GM21360 (cell line): ENCODE measurements at regions not wholly inside any gene's neighbourhood (a gene's known extent, or its start where the extent isn't known, plus 50 kb on each side); places are given as distances from the start of the nearest gene placed in this dataset.

ENCODE experiments used
- ATAC-seq: cut with Tn5 transposase; IDR thresholded peaks from one replicate; pipeline ENCODE4 v1.9.1; 2021; ENCODE audit warnings: mild to moderate bottlenecking, moderate library complexity; ENCODE audit not compliant: unreplicated experiment

- ATAC-seq = no peak
These were observed 229.7 kb upstream of the FMN2 start for GRCh38 chr1:239861985-239862384.

DNA sequence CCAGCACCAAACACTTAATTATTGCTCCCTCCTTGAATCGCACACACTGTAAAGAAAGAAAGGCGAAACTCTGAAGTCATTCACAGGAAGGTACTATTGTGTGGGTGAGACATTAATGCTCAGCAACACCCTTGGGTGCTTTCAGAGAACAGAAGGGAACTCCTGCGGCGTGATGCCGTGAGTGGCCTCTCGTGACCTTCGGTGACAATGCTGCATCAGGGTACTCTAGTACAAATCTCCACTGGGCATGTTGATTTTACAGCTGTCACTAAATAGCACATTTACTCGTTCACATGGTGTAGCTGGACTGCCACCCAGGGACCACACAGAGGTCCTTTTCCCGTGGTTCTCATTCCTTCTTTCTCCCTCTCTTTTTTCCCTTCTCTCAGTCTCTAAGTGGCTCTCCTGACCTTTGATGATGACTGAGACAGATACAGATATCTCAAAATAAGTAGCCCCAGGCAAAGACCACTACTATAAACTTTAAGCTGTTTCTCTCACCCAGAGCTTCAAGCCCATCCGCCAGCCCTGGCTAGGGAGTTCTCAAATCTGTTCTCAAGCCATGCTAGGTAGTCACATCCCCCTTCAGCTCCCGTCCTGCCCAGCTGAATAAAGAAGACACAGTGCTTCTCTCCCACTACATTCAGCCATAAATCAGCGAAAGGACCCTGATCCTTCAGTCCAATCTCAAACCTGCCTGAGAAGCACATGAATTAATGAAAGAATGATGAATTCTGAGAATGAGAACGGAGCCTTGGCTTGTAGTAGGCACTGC, 223.4 kb upstream of the FMN2 start:
- no peak for ATAC-seq

- ATAC-seq = no peak
These were observed 221.5 kb upstream of the FMN2 start for GRCh38 chr1:239870194-239870593.

DNA sequence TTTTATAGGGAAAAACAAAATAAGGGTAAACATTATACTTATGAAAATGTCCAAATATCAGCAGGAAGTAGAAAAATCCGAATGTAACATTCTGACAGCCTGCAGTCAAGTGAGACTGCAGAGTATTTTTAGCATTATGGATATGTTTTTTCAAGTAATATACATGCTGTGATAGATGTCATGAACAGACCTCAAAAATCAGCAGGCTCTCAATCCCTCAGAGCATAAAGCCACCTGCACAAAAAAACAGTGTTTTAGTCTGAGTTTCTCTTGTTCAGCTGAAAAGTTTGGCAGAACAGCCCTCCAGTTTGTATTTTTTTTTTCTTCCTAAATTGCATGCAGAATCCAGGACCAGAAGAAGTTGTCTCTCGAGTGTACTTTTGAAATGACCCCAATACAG, 219.1 kb upstream of the FMN2 start:
- ATAC-seq = no peak

- ATAC-seq = no peak
These were observed 216.9 kb upstream of the FMN2 start for GRCh38 chr1:239874831-239875230.

GRCh38 chr1:239879321-239880170, 212.1 kb upstream of the FMN2 start:
- no peak for ATAC-seq

GRCh38 chr1:239882967-239883366, 208.7 kb upstream of the FMN2 start:
- ATAC-seq = no peak

DNA sequence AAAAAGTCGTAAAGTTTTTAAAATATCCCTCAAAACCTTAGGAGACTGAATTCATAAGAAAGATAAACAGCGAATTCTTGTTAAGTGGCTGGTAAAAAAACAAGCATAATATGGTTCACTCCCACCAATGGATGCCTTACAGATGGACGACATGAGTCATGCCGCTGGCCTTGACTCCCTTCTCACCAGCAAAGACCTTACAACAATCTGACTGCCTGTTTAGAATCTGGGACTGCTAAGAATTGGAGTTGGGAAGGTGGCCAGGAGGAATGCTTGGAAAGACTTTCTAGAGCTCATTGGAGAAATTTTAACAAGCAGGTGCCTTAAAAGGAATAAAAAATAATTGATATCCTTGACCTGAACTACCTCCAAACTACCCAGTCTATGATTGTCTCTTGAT, 206.9 kb upstream of the FMN2 start:
- ATAC-seq = no peak

GRCh38 chr1:239886266-239886665, 205.4 kb upstream of the FMN2 start:
- ATAC-seq = no peak

DNA sequence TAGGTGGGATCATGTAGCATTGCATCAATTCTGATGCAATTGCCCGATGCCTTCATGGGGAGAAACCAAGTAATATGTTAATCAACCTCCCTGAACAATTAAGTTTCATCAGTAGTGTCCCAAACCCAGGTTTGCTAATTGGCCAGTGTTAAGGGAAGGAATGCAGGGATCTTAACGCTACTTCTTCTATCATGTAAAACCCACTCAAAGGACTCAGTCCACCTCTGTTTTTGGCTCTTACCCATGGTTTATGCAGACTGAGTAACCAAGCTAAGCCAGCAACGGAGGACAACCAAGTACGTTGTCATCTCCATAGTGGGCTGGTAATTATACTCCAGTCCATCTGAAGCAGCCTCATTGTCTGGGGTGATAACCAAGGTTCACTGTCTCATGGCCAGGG, 203.0 kb upstream of the FMN2 start:
- ATAC-seq = no peak

- no peak for ATAC-seq
These were observed 199.9 kb upstream of the FMN2 start for GRCh38 chr1:239891621-239892358.

DNA sequence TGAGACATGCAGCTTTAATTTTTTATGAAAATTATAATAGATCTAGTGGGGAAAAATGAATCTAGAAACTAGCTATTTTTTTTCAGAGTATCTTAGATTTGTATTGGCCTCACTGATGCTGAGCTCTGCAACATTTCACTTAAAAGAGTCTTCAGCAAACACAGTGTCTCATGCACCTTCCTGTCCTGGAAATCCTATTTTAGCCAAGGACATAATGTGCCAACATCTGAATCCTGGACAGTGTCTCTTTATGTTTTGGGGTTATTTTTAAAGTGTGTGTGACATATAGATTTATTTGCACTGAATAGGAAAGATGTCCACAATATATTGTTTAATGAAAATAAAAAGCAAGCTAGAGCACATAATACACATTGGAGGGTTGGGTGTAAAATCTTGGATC, 199.1 kb upstream of the FMN2 start:
- no peak for ATAC-seq

GRCh38 chr1:239893127-239893731, 198.5 kb upstream of the FMN2 start:
- no peak for ATAC-seq

DNA sequence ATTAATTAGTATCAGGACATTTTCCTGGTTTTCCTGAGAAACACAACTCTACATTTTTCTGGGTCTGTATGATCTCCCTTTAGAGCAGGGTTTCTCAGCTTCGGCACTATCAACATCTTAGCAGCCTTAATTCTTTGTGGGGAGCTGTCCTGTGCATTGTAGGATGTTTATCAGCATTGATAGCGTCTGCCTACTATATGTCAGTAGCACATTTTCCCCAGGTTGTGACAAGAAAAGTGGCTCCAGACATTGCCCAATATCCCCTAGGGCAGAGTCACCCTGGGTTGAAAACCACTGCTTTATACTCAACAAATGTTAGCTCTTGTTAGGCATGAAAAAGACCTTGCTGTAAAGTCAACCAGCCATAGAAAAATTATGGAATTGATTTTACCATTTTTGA, 195.1 kb upstream of the FMN2 start:
- ATAC-seq = no peak

GRCh38 chr1:239896980-239897379, 194.7 kb upstream of the FMN2 start:
- ATAC-seq = no peak

GRCh38 chr1:239897458-239897857, 194.2 kb upstream of the FMN2 start:
- ATAC-seq = no peak

DNA sequence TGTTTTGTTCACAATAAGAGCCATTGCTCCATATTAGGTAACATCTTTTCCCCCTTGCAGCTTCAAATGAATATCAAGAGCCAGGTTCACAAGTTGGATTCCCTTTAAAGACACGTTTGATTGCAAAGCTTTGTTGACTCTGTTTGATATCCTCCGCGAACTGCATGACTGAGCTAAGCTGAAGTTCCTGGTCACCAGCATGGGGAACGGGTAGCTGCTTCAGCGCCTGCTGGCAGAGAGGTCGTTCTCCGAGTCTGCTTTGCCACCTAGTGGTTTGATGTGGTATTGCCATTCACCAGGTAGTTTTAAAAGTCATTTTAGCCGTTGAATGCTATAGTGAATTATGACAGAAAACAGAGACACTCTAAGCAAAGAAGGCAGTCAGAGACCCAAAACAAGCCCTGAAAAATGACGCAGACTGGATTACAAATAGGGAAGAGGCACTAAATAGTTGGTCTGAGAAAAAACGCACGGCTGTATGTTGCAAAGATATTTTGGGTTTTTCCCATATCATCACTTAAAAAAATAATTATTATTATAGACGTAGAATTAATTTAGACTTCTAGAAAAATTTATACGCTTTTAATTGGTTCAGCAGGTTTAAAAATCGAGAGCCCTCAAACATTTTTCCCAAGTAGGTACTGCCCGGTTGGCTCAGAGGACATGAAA, 193.5 kb upstream of the FMN2 start:
- ATAC-seq = peak; percentile 96

- ATAC-seq = no peak
These were observed 191.9 kb upstream of the FMN2 start for GRCh38 chr1:239899747-239900146.

- ATAC-seq = no peak
These were observed 185.3 kb upstream of the FMN2 start for GRCh38 chr1:239906394-239906793.

DNA sequence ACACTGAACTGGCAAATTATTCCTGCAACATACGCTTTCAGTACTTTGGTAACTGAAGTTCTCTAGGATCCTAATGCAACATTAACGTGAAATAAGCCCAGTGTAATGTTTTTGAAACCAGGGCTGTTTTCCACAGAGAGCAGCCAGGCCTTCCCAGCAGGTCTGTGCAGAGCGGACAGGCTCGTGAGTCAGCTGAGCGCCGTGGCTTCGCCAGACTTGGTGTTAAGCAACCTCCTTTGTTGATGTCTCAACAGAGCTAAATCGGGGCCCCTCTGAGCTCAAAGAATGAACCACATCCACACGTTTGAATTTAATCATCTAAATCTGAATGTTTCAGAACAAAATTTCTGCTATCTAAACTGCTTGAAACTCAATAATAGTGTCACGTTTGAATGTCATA, 181.8 kb upstream of the FMN2 start:
- ATAC-seq = no peak

DNA sequence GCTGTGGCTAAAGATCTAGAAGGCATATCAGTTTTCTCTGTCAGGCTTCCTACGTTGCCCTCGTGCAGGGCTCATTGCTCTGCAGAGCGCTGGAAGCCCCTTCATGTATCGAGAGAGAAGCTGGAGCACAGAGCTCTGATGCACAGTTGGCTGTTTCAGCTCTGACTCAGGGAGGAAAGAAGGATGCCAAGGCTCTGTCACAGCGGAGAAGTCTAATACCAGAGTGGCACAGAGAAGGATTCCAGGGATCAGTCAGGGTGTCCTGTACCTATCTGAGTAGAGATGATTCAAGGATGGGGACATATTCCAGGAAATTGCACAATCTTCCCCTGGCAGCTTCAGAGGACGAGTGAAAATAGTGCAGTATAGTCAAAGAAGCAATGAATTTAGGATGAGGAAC, 179.2 kb upstream of the FMN2 start:
- no peak for ATAC-seq
